Liver (tissue), 7 donors: ENCODE measurements at regions not wholly inside any gene's neighbourhood (a gene's known extent, or its start where the extent isn't known, plus 50 kb on each side); places are given as distances from the start of the nearest gene placed in this dataset.

ENCODE experiments used
- DNase-seq: peaks from one replicate; pipeline ENCODE4 v3.0.0-alpha.2; 2017; ENCODE audit warnings: low spot score
- H3K27ac ChIP-seq, 2 donors: one replicate each; pipeline ENCODE4 v1.7.0; 2013; ENCODE audit warnings: inconsistent platforms in 2 of 2, low read length in 2 of 2, control low read depth in 1 of 2, low read depth in 1 of 2, mild to moderate bottlenecking in 1 of 2
- H3K27me3 ChIP-seq, 4 donors: one replicate each; pipeline versions ENCODE4 v1.6.1 to v1.7.0; 2013; ENCODE audit warnings: low read length in 3 of 4, inconsistent platforms in 1 of 4, mild to moderate bottlenecking in 1 of 4, moderate library complexity in 1 of 4; ENCODE audit not compliant: control insufficient read depth in 4 of 4, insufficient read depth in 4 of 4
- H3K36me3 ChIP-seq, 4 donors: one replicate each; pipeline versions ENCODE4 v1.6.1 to v1.7.0; 2013; ENCODE audit warnings: low read length in 3 of 4, mild to moderate bottlenecking in 3 of 4, low read depth in 1 of 4, moderate library complexity in 1 of 4; ENCODE audit not compliant: control insufficient read depth in 4 of 4, insufficient read depth in 3 of 4
- H3K4me1 ChIP-seq, 4 donors: one replicate each; pipeline versions ENCODE4 v1.6.1 to v1.7.0; 2013; ENCODE audit warnings: low read length in 3 of 4, mild to moderate bottlenecking in 3 of 4, moderate library complexity in 1 of 4; ENCODE audit not compliant: control insufficient read depth in 4 of 4, insufficient read depth in 4 of 4
- H3K4me3 ChIP-seq, 3 donors: one replicate each; pipeline versions ENCODE4 v1.6.1 to v1.7.0; 2013; ENCODE audit warnings: low read length in 3 of 3, control low read depth in 1 of 3, low read depth in 1 of 3, mild to moderate bottlenecking in 1 of 3
- H3K9ac ChIP-seq, 2 donors: one replicate each; pipeline ENCODE4 v1.7.0; 2013; ENCODE audit warnings: low read length in 2 of 2, mild to moderate bottlenecking in 2 of 2, moderate library complexity in 2 of 2, control low read depth in 1 of 2, low read depth in 1 of 2
- H3K9me3 ChIP-seq, 4 donors: one replicate each; pipeline versions ENCODE4 v1.6.1 to v1.7.0; 2013; ENCODE audit warnings: low read length in 3 of 4; ENCODE audit not compliant: control insufficient read depth in 4 of 4
- ATF3 ChIP-seq: IDR thresholded peaks from 2 replicates; pipeline ENCODE4 v1.6.1; 2016; ENCODE audit warnings: antibody characterized with exemption
- EGR1 ChIP-seq, 2 donors: IDR thresholded peaks; 2 replicates each; pipeline ENCODE4 v1.6.1; 2016 to 2018; ENCODE audit warnings: antibody characterized with exemption in 2 of 2, low read depth in 2 of 2
- FOXA1 ChIP-seq: IDR thresholded peaks from 2 replicates; pipeline ENCODE4 v1.6.1; 2016; ENCODE audit warnings: antibody characterized with exemption
- FOXA2 ChIP-seq: IDR thresholded peaks from 2 replicates; pipeline ENCODE4 v1.6.1; 2016; ENCODE audit warnings: antibody characterized with exemption
- GABPA ChIP-seq, 2 donors: IDR thresholded peaks in 1 of 2; conservative IDR thresholded peaks in 1 of 2; 2 replicates each; pipeline ENCODE4 v1.6.1; 2016; ENCODE audit warnings: antibody characterized with exemption in 2 of 2, mild to moderate bottlenecking in 1 of 2, moderate library complexity in 1 of 2
- HNF4A ChIP-seq, 2 donors: conservative IDR thresholded peaks; 2 replicates each; pipeline ENCODE4 v1.6.1; 2016; ENCODE audit warnings: antibody characterized with exemption in 2 of 2, mild to moderate bottlenecking in 2 of 2
- HNF4G ChIP-seq: IDR thresholded peaks from 2 replicates; pipeline ENCODE4 v1.6.1; 2016; ENCODE audit warnings: antibody characterized with exemption
- JUND ChIP-seq, 2 donors: IDR thresholded peaks; 2 replicates each; pipeline ENCODE4 v1.6.1; 2016; ENCODE audit warnings: antibody characterized with exemption in 2 of 2
- MAX ChIP-seq: IDR thresholded peaks from 2 replicates; pipeline ENCODE4 v1.6.1; 2016; ENCODE audit warnings: antibody characterized with exemption
- RAD21 ChIP-seq, 2 donors: IDR thresholded peaks; 2 replicates each; pipeline ENCODE4 v1.6.1; 2016; ENCODE audit warnings: antibody characterized with exemption in 2 of 2, mild to moderate bottlenecking in 2 of 2
- REST ChIP-seq: IDR thresholded peaks from 2 replicates; pipeline ENCODE4 v1.6.1; 2016; ENCODE audit warnings: antibody characterized with exemption, mild to moderate bottlenecking
- RXRA ChIP-seq, 2 donors: IDR thresholded peaks; 2 replicates each; pipeline ENCODE4 v1.6.1; 2017 to 2018; ENCODE audit warnings: antibody characterized with exemption in 2 of 2, mild to moderate bottlenecking in 1 of 2
- SP1 ChIP-seq: IDR thresholded peaks from 2 replicates; pipeline ENCODE4 v1.6.1; 2018; ENCODE audit warnings: antibody characterized with exemption, mild to moderate bottlenecking
- TAF1 ChIP-seq: conservative IDR thresholded peaks from 2 replicates; pipeline ENCODE4 v1.6.1; 2016; ENCODE audit warnings: antibody characterized with exemption, mild to moderate bottlenecking
- YY1 ChIP-seq: IDR thresholded peaks from 2 replicates; pipeline ENCODE4 v1.6.1; 2016; ENCODE audit warnings: antibody characterized with exemption, mild to moderate bottlenecking
- ZBTB33 ChIP-seq: IDR thresholded peaks from 2 replicates; pipeline ENCODE4 v1.6.1; 2016; ENCODE audit warnings: antibody characterized with exemption
- WGBS: extraction: QIAGEN DNeasy Blood & Tissue Kit; methylation state at CpG from one replicate; pipeline ENCODE4 v1.1.7; 2013; 5-methylcytosine and 5-hydroxymethylcytosine counted together
- donor health status: healthy.
- donor health status: healthy.
- donor health status: healthy.
- donor health status: healthy.

- H3K9ac ChIP-seq = no peak overlapping the region
- 64% methylated on average over 1 of the region's 1 CpG for WGBS
Observed at GRCh38 chr3:23099021-23099420, 104.1 kb upstream of the UBE2E2 start.

GRCh38 chr3:23099677-23100076 is 103.5 kb upstream of the UBE2E2 start:
- Histone ChIP-seq H3K9ac (no peak overlapping the region), H3K36me3 (no peaks in the 10 kb centered on the region), H3K27ac (no peak overlapping the region), H3K27me3 (peaks cover 0 to 2% (median 0%) of the 10 kb centered on the region in 4 donors), H3K9me3 (peaks cover 0 to 2% (median 0%) of the 10 kb centered on the region in 4 donors), H3K4me3 (no peak overlapping the region), H3K4me1 (no peaks in the 10 kb centered on the region)
- DNase-seq = no peak
- 67% methylated on average over 2 of the region's 2 CpGs for WGBS
- TF ChIP-seq GABPA (IDR thresholded peaks at IDR 0.05 in 1 of 2, conservative IDR thresholded peaks at IDR 0.05 in 1 of 2) (no peak), RAD21 (IDR thresholded peaks at IDR 0.05) (no peak), HNF4G (no peak), JUND (IDR thresholded peaks at IDR 0.05) (no peak), EGR1 (IDR thresholded peaks at IDR 0.05; ENCODE audit: low read depth in 2 of 2) (no peak), FOXA1 (no peak), ATF3 (no peak), SP1 (no peak), REST (no peak), TAF1 (no peak)

More at GRCh38 chr3:23099021-23099420, 104.1 kb upstream of the UBE2E2 start:
- Histone ChIP-seq H3K27ac (no peak overlapping the region), H3K27me3 (peaks cover 0 to 2% (median 0%) of the 10 kb centered on the region in 4 donors), H3K36me3 (no peaks in the 10 kb centered on the region), H3K4me3 (no peak overlapping the region), H3K4me1 (no peaks in the 10 kb centered on the region), H3K9me3 (peaks cover 0 to 2% (median 0%) of the 10 kb centered on the region in 4 donors)
- TF ChIP-seq SP1 (no peak), RXRA (IDR thresholded peaks at IDR 0.05) (no peak), HNF4A (conservative IDR thresholded peaks at IDR 0.05) (no peak), FOXA1 (no peak), ZBTB33 (no peak), TAF1 (no peak), MAX (no peak), RAD21 (IDR thresholded peaks at IDR 0.05) (no peak), REST (no peak), JUND (IDR thresholded peaks at IDR 0.05) (no peak), EGR1 (IDR thresholded peaks at IDR 0.05; ENCODE audit: low read depth in 2 of 2) (no peak), GABPA (IDR thresholded peaks at IDR 0.05 in 1 of 2, conservative IDR thresholded peaks at IDR 0.05 in 1 of 2) (no peak), YY1 (no peak), FOXA2 (no peak), ATF3 (no peak)
- DNase-seq = no peak
